BE2C (cell line): ENCODE measurements at regions not wholly inside any gene's neighbourhood (a gene's known extent, or its start where the extent isn't known, plus 50 kb on each side); places are given as distances from the start of the nearest gene placed in this dataset.

Experiments used
- DNase-seq: peaks from one replicate; pipeline ENCODE4 v3.0.0-alpha.2; 2020
- H3K27me3 ChIP-seq: fragments of 250-450 bp; sonication (Bioruptor Pico); 2 replicates; pipeline ENCODE4 v1.5.1; 2020; ENCODE audit warnings: mild to moderate bottlenecking
- H3K36me3 ChIP-seq: fragments of 250-450 bp; sonication (Bioruptor Pico); 2 replicates; pipeline ENCODE4 v1.5.1; 2020; ENCODE audit warnings: mild to moderate bottlenecking
- H3K4me1 ChIP-seq: fragments of 250-450 bp; sonication (Bioruptor Pico); 2 replicates; pipeline ENCODE4 v1.5.1; 2020
- H3K4me3 ChIP-seq: 2 replicates; pipeline ENCODE4 v1.5.1; 2011; ENCODE audit warnings: low read depth, low read length
- H3K9me3 ChIP-seq: fragments of 250-450 bp; sonication (Bioruptor Pico); 2 replicates; pipeline ENCODE4 v1.5.1; 2020
- CTCF ChIP-seq: IDR thresholded peaks from 2 replicates; pipeline ENCODE4 v1.5.1; 2012; ENCODE audit warnings: mild to moderate bottlenecking, low read depth, low read length

DNA sequence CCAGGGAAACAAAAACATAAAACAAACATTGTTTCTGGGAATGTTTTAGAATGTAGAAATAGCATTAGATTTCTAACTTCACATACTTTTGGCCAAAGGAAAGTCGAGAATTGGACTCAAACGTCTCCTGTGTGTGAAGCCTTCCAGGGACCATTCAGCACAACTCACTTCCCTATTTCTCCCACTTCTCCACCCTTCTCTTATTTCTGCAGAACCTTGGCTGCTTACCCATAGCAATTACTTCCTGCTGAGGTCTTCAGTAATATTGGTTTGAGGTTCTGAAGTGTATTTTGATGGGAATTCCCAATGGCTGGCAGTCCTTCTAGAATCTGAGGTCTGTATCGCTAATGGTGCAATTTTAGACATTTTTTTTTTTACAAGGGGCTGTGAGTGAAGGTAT lies 158.3 kb upstream of the SNX19 start:
- H3K27me3 ChIP-seq, result no peaks in the 10 kb centered on the region
- no peak for DNase-seq
- H3K4me3 ChIP-seq, result no peak overlapping the region
- no peaks in the 10 kb centered on the region for H3K36me3 ChIP-seq
- no peaks in the 10 kb centered on the region; the same call in 1 of the 2 replicates for H3K9me3 ChIP-seq
- no peaks in the 10 kb centered on the region for H3K4me1 ChIP-seq
- no peak for TF ChIP-seq CTCF

DNA sequence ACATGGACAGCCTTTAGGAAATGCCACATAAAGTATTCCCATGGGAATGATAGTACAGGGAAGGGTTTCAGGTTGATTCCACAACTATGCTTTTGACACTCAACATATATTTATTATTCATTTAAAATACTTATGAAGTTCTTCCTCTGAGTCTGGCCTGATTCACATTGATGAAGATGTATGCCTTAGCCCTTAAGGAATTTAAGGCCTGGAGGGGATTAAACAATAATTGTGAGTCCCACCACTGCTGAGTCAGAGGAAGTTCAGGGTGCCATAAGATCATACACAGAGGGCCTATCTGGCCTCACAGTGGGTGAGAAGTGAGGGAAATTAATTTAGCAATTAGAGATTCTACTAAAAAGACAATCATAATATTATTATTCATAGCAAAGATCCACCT lies 161.1 kb upstream of the SNX19 start:
- no peaks in the 10 kb centered on the region for H3K36me3 ChIP-seq
- no peaks in the 10 kb centered on the region; the same call in 1 of the 2 replicates for H3K9me3 ChIP-seq
- TF ChIP-seq CTCF, result no peak
- H3K27me3 ChIP-seq, result no peaks in the 10 kb centered on the region
- no peaks in the 10 kb centered on the region for H3K4me1 ChIP-seq
- DNase-seq, result no peak
- H3K4me3 ChIP-seq, result no peak overlapping the region

DNA sequence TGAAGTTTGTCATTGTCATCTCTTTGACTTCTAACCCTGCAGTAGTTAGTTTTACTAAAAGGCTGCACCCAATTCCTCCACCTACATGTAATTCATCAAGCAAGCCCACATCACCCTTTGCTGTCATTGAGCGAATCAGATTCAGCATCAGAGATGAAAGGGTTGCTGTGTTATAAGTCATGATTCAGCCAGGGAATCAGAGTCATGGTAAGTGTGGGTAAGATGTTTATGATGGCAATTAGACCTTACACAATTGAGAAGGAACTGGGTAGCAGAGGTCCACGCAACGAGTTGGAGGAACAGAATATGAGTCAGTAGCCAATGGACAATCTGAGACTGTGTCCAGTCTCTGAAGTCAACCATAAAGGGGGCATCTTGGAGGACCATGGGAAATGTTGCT lies 162.8 kb upstream of the SNX19 start:
- Histone ChIP-seq H3K4me1 (no peaks in the 10 kb centered on the region), H3K4me3 (no peak overlapping the region), H3K36me3 (no peaks in the 10 kb centered on the region), H3K27me3 (no peaks in the 10 kb centered on the region), H3K9me3 (no peaks in the 10 kb centered on the region)
- no peak for TF ChIP-seq CTCF
- DNase-seq, result no peak

DNA sequence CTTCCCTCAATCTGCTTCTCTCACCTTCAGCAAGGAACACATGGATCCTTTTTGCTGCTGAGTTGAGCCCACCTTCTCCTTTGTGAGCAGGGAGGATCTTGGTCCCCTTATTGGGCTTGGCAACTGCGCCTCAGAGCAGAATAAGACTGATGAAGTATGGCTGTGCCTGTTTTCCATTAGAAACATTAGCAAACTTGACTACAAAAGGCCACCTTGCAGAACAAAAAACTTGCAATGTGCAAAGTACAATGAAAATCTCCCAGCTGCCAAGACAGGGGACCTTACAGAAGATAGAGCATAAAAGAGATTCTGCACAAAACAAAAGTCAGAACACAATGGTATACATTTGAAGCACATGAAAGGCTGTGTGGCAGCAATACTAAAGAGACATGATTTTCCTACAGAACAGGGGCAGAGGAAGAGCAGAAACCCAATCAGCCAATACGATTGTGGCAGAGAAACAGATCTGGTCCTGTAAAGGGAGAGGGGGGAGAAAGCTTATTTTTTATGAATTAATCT lies 173.5 kb upstream of the SNX19 start:
- Histone ChIP-seq H3K36me3 (no peaks in the 10 kb centered on the region), H3K4me3 (no peak overlapping the region), H3K9me3 (no peaks in the 10 kb centered on the region; the same call in 1 of the 2 replicates), H3K4me1 (no peaks in the 10 kb centered on the region), H3K27me3 (no peaks in the 10 kb centered on the region)
- DNase-seq, result no peak
- TF ChIP-seq CTCF, result no peak

DNA sequence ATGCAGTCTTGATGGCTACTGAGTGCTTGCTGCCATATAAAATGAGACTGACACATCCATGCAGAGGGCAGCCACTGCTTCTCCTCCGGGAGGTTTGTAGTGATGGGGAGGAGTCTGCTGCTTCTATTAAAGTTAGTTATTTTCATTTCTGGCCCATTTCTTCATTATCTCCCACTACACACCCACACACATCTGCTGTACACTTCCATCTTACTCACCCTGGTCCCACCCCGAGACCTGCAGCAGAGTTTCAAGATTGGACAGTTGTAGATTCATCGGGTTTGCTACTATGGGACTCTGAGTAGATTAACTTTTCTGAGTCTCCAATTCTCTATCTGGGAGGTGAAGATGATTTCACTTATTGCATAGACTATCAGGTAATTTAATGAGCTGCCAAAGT lies 176.2 kb upstream of the SNX19 start:
- Histone ChIP-seq H3K4me1 (no peaks in the 10 kb centered on the region), H3K27me3 (no peaks in the 10 kb centered on the region), H3K9me3 (no peaks in the 10 kb centered on the region; the same call in 1 of the 2 replicates), H3K36me3 (no peaks in the 10 kb centered on the region), H3K4me3 (no peak overlapping the region)
- DNase-seq, result no peak
- TF ChIP-seq CTCF, result no peak

DNA sequence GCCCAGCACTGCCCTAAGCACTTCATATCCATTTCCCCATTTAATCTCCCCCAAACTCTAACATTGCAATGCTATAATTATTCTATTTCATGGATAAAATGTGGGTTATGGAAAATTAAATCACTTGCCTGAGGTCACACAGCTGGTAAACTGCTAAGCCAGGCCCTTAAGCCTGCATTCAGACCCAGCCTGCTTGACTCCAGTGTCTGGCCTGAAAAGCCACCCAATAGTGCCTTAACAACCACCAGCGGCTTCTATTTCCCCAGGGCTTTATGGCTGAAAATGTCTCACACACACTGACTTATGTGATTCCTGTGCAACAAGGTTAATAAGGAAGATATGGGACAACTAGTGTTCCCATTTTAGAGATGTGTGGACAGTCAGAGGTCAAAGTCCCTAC lies 178.5 kb upstream of the SNX19 start:
- Histone ChIP-seq H3K27me3 (no peaks in the 10 kb centered on the region), H3K9me3 (no peaks in the 10 kb centered on the region), H3K4me1 (no peaks in the 10 kb centered on the region), H3K4me3 (no peak overlapping the region), H3K36me3 (no peaks in the 10 kb centered on the region)
- TF ChIP-seq CTCF, result no peak
- DNase-seq, result no peak
